RCC 7860 (cell line): ENCODE measurements at regions not wholly inside any gene's neighbourhood (a gene's known extent, or its start where the extent isn't known, plus 50 kb on each side); places are given as distances from the start of the nearest gene placed in this dataset.
"Not testable (repeated sequence)": the region's sequence is repeated elsewhere in the genome, so short reads cannot be mapped to it uniquely, and the experiment has no call there.

Experiments used
- DNase-seq: peaks from one replicate; pipeline ENCODE4 v3.0.0-alpha.2; 2015; ENCODE audit warnings: low spot score
- FAIRE-seq: peaks from 2 replicates; lab custom pipeline; 2012; peaks lifted over from hg19 to GRCh38; lab: Jason Lieb, UNC

DNA sequence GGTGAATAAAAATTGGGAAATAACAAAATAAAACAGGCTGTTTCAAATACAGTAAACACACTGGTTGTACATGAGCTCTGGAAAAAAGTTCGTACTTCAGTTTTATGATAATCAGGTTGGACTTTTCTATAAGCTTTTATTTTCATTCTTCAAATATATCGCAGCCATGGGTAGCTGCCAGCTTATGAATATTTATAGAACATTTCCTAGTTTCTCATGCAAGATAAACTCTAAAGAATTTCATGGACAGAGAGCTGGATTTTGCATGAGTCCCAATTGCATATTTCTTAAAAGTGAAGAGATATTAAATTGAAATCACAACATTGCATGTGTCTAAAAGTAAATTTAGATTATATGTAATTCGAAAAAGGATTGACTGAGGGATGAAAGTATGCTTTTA is 827.6 kb downstream of the SLC6A15 start:
- FAIRE-seq (no peak), DNase-seq (no peak)

DNA sequence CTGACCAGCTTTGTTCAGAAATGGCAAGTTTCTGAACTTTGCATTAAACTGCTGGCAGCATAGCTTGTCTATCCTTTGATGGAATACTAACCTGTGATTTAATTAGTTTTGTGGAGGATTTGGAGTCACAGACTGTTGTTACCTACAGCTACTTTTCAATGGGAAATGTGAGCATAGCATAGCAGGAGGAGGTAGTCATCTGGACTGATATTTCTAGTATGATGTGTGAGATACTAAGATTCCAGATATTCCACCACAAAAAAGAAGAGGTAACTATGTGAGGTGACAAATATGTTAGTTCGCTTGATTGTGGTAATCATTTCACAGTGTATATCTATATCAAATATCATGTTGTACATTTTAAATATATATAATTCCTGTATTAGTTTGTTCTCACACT is 833.0 kb downstream of the SLC6A15 start:
- FAIRE-seq: no peak
- no peak for DNase-seq

DNA sequence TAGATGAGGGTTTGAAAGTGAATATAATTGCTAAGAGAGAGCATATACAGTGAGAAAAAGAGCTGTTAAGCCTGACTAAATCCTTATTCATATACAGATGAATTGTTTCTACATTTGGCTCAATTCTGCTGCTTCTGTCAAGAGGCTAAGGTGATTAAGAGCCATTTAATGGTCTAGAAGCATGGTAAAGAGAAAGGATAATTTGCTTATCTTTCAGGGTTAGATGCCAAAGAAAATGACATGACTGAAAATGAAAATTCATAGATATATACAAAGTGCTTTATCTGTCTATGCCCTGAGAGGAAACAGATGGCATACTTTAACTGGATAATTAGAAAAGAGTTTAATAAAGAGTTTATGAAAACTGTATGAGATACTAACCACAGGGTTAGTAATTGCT is 834.9 kb downstream of the SLC6A15 start:
- no peak for FAIRE-seq
- no peak for DNase-seq

DNA sequence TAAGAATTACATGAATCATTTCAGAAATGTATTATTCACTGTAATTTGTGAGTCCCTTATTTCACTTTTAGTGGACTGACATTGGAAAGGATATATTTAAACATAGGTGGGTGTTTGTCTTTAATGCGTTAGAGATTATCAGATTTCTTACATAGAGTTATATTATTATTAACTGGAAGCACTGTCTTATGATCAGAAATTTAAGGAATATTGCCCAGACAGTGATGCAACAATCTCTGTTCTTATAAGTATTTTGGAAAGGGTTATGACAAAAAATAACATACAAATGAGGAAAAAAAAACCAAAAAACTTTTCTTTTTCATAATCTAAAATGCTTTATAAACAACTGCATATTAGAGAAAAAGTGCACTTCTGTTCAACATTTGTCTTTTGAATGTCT is 836.6 kb downstream of the SLC6A15 start:
- FAIRE-seq (no peak), DNase-seq (no peak)

DNA sequence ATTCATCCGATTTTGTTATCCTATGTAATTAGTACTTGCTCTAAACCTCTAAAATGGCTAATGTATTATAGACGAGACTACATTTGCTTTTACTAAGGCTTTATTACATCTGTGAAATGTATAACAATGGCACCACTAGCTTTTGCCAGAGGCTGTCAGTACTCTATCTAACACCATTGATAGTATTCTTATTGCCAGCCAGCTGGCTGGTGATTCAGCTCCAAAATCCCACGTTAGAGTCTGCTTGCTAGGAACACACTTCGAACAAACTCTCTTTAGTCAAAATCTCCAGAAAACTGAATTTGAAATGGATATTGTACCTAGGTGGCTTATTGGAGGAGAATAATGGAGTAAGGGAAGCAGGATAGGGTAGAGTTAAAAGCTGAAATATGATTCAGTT is 839.2 kb downstream of the SLC6A15 start:
- FAIRE-seq (no peak), DNase-seq (no peak)

DNA sequence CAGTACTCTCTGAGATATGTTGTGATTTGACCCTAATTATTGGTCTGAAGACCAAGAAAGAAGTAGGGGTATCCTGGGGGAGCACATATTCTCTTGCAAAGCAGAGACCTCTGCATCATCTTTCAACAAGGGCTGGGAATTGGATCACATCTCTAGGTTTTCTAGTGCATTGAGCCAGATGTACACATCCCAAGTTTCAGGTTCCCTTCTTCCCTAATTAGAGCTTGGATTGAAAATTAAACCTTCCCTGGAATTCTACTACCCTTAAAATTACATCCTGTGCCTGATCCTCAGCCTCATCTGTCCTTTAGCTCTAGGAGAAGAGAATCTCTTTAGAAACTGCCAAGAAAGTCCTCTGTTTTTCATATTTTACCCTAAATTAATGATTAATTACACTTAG is 839.6 kb downstream of the SLC6A15 start:
- no peak for DNase-seq
- no peak for FAIRE-seq

DNA sequence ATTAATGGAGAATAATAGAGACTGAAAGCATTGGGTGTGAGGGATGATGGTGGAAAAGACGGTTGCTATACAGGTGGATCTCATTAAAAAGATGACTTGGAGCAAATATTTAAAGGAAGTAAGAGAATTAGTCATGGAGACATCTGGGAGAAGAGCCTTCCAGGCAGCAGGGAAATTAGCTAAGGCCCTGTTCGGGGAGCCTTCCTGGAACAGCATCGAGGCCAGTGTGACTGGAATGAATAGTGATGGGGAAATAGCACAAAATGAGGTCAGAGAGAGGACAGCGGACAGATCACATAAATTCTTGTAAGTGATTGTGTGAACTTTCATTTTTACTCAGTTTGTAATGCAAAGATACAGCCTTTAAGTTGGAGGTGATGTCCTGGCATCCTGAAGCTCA is 842.3 kb downstream of the SLC6A15 start:
- DNase-seq (no peak), FAIRE-seq (no peak)

DNA sequence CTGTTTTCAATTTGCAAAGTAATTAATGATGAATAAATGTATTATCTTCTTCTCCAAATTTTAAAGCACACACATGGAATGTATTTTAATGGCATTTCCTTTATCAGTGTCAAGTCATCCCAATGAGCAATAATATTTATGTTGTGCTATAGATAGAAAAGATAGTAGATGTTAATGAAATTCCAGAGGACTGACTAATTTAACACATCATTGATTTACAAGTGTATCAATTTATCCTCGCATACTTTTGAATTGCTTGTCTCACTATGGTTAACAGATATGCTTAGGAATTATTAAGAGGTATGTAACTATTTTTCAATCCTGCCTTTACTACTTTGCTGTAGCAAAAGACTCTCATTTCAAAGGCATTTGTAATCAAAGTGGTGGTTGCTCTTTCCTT is 842.9 kb downstream of the SLC6A15 start:
- DNase-seq (no peak), FAIRE-seq (no peak)

DNA sequence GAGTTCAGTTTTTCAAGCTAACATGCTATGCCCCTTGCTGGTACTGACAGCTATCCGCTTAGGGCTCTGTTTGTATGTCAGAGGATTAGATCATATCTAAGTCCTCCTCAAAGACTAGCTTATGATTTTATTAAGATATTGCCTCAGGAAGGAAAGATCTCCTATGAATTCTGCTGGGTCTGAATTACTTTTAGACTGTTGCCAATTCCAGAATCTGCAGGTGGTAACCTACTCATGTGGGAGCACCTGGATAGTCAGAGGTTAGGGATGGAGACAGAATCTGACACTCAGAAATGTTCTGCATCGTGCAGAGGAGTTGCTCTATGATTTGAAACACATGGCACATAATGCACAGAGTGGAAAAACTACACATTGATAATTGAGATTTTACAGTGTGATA is 843.4 kb downstream of the SLC6A15 start:
- DNase-seq: no peak

DNA sequence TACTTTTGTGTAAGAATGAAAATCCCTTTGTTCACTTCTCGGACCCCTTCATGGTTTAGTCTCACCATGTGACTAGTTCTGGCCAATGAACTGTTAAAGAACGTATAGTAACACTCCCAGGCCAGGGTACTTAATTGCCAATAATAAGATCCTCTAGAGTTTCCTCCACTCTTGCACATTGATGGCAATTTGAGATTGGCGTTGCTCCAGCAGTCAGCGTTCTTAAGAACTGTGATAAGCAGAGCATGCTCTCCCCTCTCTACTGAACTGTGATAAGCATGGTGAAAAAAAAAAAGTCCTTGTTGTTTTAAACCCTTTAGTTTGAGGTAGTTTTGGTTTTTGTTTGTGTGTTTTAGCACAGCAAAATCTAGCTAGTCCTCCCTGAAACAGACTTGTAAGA is 854.5 kb downstream of the SLC6A15 start:
- FAIRE-seq (no peak), DNase-seq (no peak)

More for the DNA sequence above, 843.4 kb downstream of the SLC6A15 start:
- FAIRE-seq: no peak

DNA sequence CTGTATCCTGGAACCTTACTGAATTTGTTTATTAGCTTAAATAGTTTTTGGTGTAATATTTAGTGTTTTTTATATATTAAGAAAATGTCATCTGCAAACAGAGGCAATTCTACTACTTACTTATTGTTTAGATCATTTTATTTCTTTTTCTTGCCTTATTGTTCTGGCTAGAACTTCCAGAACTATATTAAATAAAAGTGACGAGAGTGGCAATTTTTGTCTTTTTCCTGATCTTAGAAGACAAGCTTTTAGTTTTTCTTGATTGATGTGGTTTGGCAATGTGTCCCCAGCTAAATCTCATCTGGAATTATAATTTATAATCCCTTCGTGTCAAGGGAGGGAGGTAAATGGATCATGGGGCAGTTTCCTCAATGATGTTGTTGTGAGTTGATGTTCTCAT is 857.8 kb downstream of the SLC6A15 start:
- FAIRE-seq: no peak
- no peak for DNase-seq

DNA sequence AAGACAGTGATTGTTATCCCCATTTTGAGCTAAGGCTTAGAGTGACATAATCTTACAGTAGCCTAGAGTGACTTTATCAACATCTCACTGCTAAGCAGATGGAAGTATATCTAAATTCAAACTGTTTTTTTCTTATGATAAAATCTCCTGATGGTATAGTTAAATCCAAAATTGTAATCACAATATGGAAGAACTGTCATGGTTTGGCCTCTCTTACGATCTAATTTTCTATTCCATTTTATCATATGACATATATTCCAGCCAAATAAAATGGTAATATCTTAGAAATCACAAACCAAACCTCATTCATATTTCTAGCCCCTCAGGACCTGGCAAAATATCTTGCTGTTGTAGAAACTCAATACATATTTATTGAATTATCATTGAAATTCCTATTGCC is 864.7 kb downstream of the SLC6A15 start:
- no peak for DNase-seq
- no peak for FAIRE-seq

DNA sequence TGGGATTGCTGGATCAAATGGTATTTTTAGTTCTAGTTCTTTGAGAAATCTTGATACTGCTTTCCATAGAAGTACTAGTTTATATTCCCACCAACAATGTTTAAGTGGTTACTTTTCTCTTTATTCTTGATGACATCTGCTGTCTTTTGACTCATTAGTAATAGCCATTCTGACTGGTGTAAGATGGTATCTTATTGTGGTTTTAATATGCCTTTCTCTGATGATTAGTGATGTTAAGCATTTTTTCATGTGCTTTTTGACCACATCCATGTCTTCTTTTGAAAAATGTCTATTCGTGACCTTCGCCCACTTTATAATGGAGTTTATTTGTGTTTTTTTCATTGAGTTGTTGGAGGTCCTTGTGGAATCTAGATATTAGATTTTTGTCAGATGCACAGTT is 865.7 kb downstream of the SLC6A15 start:
- FAIRE-seq (no peak), DNase-seq (no peak)

DNA sequence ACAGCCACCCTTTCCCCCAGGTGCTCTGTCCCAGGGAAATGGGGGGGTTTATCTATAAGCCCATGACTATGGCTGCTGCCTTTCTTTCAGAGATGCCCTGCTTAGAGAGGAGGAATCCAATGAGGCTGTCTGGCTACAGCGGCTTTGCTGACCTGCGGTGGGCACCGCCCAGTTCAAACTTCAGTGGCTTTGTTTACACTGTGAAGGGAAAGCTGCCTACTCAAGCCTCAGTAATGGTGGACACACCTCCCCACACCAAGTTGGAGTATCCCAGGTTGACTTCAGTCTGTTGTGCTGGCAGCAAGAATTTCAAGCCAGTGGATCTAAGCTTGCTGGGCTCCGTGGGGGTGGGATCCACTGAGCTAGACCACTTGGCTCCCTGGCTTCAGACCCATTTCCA is 869.2 kb downstream of the SLC6A15 start:
- no peak for FAIRE-seq
- DNase-seq: no peak

DNA sequence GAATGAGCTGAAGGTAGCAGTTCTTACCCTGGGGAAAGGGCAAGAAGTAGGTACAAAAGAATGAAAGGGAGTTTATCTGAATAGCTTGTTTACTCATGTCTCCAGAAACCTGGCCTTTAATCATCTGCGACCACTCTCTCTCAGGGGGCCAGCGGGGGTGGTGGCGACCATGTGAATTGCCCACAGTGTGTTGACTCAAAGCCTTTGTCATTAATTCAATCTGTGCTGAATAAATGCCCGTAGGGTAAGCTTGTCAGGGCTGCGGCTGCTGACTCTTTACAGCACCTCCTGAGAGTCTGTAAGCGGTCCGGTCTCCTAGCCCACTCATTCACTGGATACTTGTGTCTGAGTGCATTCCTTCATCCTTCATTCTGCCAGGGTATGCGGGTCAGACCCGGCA is 874.4 kb downstream of the SLC6A15 start:
- DNase-seq (no peak), FAIRE-seq (no peak)

DNA sequence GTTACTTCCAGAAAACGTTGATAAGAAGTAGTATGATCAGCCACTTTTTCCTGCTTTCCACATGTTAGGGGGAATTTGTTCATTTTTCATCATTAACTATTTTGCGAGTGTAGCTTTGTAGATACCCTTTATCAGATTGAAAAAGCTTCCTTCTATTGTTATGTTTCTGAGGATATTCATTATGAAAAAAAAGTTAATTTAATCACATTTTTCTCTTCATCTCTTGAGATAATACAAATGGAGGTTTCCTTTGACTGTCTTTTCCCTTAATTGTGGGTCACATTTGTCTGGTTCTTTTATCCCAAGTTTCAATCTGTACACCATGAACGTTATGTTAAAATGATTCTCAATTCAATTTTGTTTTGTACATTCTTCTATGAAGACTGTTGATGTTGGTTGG is 875.7 kb downstream of the SLC6A15 start:
- DNase-seq: no peak
- no peak for FAIRE-seq

DNA sequence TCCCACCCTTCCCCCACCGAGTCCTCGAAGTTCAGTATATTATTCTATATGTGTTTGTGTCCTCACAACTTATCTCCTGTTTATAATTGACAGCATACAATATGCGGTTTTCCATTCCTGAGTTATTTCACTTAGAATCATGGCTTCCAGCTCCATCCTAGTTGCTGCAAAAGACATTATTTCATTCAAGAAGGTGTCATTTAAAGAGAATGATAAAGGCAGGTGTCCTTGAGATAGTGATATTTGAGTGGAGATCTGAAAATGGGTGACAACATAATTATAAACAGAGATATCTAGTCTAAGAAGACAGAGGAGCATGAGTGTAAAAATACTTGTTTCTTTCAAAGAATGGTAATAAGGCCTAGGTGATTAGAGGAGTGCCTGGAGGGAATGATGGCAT is 876.8 kb downstream of the SLC6A15 start:
- DNase-seq (no peak), FAIRE-seq (no peak)

DNA sequence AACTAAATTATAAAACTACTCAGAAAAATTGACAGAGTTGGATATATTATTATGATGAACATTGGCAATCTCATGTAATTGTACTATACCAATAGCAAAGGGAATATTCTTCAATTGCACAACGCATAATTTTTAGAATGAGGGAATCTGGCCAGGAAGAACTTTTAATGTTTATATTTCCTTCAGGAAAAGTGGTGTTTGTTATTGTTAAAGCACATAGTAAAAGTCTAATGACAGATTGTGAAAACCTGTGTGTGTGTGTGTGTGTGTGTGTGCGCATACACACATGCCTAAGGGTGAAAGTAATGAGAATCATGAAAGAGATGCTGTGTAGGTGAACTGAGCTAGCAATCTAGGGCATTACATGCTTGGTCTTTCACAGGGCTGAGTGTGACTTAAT is 877.7 kb downstream of the SLC6A15 start:
- DNase-seq: no peak

DNA sequence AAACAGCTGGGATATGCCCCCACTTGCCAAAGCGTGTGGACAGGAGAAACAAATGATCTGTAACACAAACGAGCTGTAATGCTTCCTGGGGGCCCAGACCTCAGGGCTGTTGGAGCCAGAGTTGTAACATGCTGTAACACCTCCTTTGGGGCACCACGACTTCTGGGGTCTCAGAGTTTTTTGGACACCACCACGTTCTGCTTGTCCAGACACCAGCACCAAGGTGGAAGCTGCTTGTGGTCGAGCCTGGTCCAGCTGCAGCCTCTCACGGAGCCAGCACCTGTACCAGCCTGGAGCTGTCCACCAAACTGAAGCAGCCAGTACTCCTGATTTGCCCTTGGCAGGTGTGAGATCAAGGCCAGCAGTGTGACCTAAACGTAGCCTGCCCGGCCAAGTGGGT is 879.4 kb downstream of the SLC6A15 start:
- DNase-seq (no peak), FAIRE-seq (no peak)

More for the DNA sequence above, 877.7 kb downstream of the SLC6A15 start:
- no peak for FAIRE-seq

DNA sequence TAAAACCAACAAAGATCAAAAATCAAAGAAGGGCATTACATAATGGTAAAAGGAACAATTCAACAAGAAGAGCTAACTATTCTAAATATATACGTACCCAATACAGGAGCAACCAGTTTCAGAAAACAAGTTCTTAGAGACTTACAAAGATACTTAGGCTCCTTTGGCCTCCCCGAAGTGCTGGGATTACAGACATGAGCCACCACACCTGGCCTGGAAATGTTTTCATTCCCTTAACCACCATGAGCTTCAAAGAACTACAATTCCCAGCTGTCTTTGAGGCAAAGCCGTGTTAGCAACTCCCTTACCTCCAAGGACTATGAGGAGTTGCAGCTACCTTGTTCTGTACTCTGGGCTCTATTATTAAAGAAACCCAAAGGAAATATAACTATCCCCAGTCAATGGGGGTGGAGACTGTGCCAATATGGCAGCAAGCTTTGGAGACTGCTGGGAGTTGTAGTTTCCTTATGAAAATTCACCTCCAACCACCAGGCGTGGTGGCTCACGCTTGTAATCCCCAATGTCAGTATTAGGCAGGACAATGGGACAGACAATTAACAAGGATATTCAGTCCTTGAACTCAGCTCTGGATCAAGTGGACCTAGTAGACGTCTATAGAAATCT is 893.9 kb downstream of the SLC6A15 start:
- DNase-seq, FAIRE-seq: not testable (repeated sequence)

DNA sequence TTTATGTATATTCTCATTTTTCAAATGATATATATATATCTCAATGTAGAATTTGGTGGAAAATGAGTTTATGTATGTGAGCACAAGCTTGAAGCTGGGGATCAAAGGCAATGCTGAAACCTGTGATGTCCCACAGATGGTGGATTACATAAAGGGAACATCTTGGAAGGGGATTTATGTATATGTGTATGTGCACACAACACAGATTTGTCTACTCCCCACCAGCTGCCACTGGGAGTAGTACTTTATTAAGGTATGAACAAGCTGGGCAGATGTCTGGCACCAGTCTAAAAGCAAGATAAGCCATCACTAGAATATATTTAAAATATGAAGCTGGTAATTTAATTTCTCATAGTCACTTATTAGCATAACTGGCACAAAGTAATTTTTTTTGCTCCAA is 895.6 kb downstream of the SLC6A15 start:
- no peak for FAIRE-seq

DNA sequence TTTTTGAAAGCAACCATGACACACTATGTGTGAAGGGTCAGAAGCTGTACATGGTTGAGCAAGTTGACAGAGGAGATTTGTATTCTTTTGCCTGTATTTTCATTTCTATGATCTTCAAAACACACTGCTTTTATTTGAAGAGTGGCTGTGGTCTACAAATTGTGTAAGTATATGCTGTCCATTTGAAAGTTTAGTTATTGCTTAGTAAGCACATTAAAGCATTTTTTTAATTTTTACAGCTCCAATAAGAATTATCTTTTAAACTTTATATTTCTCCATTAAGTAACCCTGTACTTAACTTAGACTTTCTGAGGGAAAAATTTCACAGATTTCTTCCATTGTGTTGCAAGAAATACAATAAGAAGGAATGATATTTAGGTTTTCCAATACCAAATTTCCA is 915.2 kb downstream of the SLC6A15 start:
- no peak for DNase-seq
- no peak for FAIRE-seq

More for the DNA sequence above, 895.6 kb downstream of the SLC6A15 start:
- no peak for DNase-seq

DNA sequence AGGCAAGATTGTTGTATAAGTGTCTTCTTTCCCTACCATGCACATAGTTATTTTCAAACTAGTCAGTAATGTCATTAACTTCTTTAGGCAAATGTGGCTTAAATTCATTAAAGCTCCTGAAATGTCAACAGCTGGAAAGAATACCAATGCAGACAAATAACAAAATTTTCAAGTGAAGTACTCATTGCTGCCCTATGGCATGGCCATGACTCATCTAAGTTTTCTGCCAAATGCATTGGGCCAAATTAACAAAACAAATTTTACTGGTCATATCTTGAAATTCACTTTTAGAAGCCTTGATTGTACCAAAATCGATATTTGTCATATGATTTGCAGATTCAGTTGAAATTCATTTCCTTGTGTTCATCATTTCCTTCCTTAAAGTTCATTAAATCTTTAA is 915.9 kb downstream of the SLC6A15 start:
- FAIRE-seq: no peak
- DNase-seq: no peak
